ENCODE measurements at regions not wholly inside any gene's neighbourhood (a gene's known extent, or its start where the extent isn't known, plus 50 kb on each side); places are given as distances from the start of the nearest gene placed in this dataset.

GRCh38 chr17:72556944-72557826, 436.4 kb downstream of the SOX9 start:
- WGBS, 2 donors: 41 to 42% methylated on average over 24 of the region's 24 CpGs
- ATAC-seq (ENCODE audit: insufficient read depth, low FRiP score): peak; percentile 30
- TF ChIP-seq, protein P1, sequence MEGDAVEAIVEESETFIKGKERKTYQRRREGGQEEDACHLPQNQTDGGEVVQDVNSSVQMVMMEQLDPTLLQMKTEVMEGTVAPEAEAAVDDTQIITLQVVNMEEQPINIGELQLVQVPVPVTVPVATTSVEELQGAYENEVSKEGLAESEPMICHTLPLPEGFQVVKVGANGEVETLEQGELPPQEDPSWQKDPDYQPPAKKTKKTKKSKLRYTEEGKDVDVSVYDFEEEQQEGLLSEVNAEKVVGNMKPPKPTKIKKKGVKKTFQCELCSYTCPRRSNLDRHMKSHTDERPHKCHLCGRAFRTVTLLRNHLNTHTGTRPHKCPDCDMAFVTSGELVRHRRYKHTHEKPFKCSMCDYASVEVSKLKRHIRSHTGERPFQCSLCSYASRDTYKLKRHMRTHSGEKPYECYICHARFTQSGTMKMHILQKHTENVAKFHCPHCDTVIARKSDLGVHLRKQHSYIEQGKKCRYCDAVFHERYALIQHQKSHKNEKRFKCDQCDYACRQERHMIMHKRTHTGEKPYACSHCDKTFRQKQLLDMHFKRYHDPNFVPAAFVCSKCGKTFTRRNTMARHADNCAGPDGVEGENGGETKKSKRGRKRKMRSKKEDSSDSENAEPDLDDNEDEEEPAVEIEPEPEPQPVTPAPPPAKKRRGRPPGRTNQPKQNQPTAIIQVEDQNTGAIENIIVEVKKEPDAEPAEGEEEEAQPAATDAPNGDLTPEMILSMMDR (IDR thresholded peaks at IDR 0.05; ENCODE audit: control extremely low read depth, extremely low read depth): peak; percentile 48

GRCh38 chr17:72558971-72559476, 438.2 kb downstream of the SOX9 start:
- 91 to 94% methylated on average over 10 of the region's 10 CpGs for WGBS, 2 donors
- H3K9ac ChIP-seq (ENCODE audit: insufficient read depth in 1 of 2, low read length in 2 of 2): no peak overlapping the region
- no peak overlapping the region for H3K4me3 ChIP-seq
- no peaks in the 10 kb centered on the region for H3K36me3 ChIP-seq (ENCODE audit: control insufficient read depth in 4 of 4, insufficient read depth in 4 of 4, low read length in 4 of 4)
- peaks cover 0 to 3% (median 0%) of the 10 kb centered on the region in 5 donors for H3K4me1 ChIP-seq (ENCODE audit: control insufficient read depth in 5 of 5, insufficient read depth in 5 of 5, low read length in 5 of 5)
- ATAC-seq (ENCODE audit: insufficient read depth, low FRiP score): no peak
- TF ChIP-seq, protein P1 (IDR thresholded peaks at IDR 0.05; ENCODE audit: control extremely low read depth, extremely low read depth): no peak
- no peak for DNase-seq
- no peaks in the 10 kb centered on the region for H3K9me3 ChIP-seq (ENCODE audit: control insufficient read depth in 4 of 4, insufficient read depth in 3 of 4, low read length in 3 of 4)
- H3K27ac ChIP-seq (ENCODE audit: low read depth in 1 of 2, low read length in 1 of 2): no peak overlapping the region
- no peaks in the 10 kb centered on the region for H3K27me3 ChIP-seq (ENCODE audit: control insufficient read depth in 3 of 3, insufficient read depth in 3 of 3, low read length in 2 of 3)

More at GRCh38 chr17:72556944-72557826, 436.4 kb downstream of the SOX9 start:
- no peak overlapping the region for H3K4me3 ChIP-seq
- peak; percentile 64 to 71 (median 65) for DNase-seq
- H3K27me3 ChIP-seq (ENCODE audit: control insufficient read depth in 3 of 3, insufficient read depth in 3 of 3, low read length in 2 of 3): no peaks in the 10 kb centered on the region
- H3K36me3 ChIP-seq (ENCODE audit: control insufficient read depth in 4 of 4, insufficient read depth in 4 of 4, low read length in 4 of 4): no peaks in the 10 kb centered on the region
- H3K9me3 ChIP-seq (ENCODE audit: control insufficient read depth in 4 of 4, insufficient read depth in 3 of 4, low read length in 3 of 4): no peaks in the 10 kb centered on the region
- no peak overlapping the region for H3K9ac ChIP-seq (ENCODE audit: insufficient read depth in 1 of 2, low read length in 2 of 2)
- peaks cover 0 to 3% (median 0%) of the 10 kb centered on the region in 5 donors for H3K4me1 ChIP-seq (ENCODE audit: control insufficient read depth in 5 of 5, insufficient read depth in 5 of 5, low read length in 5 of 5)
- H3K27ac ChIP-seq (ENCODE audit: low read depth in 1 of 2, low read length in 1 of 2): no peak overlapping the region

- Histone ChIP-seq H3K36me3 (ENCODE audit: control insufficient read depth in 4 of 4, insufficient read depth in 4 of 4, low read length in 4 of 4) (no peaks in the 10 kb centered on the region), H3K27me3 (ENCODE audit: control insufficient read depth in 3 of 3, insufficient read depth in 3 of 3, low read length in 2 of 3) (no peaks in the 10 kb centered on the region), H3K4me1 (ENCODE audit: control insufficient read depth in 5 of 5, insufficient read depth in 5 of 5, low read length in 5 of 5) (peaks cover 0 to 3% (median 0%) of the 10 kb centered on the region in 5 donors), H3K4me3 (no peak overlapping the region), H3K9me3 (ENCODE audit: control insufficient read depth in 4 of 4, insufficient read depth in 3 of 4, low read length in 3 of 4) (no peaks in the 10 kb centered on the region), H3K27ac (ENCODE audit: low read depth in 1 of 2, low read length in 1 of 2) (no peak overlapping the region), H3K9ac (ENCODE audit: insufficient read depth in 1 of 2, low read length in 2 of 2) (no peak overlapping the region)
- WGBS, 2 donors: 50 to 71% methylated on average over 24 of the region's 24 CpGs
- ATAC-seq (ENCODE audit: insufficient read depth, low FRiP score) (peak; percentile 67), DNase-seq (peak; percentile 58 to 72 (median 66))
- TF ChIP-seq, protein P1 (IDR thresholded peaks at IDR 0.05; ENCODE audit: control extremely low read depth, extremely low read depth): peak; percentile 78
These were observed 439.8 kb downstream of the SOX9 start for GRCh38 chr17:72560303-72561247.
